ENCODE measurements at regions not wholly inside any gene's neighbourhood (a gene's known extent, or its start where the extent isn't known, plus 50 kb on each side); places are given as distances from the start of the nearest gene placed in this dataset.
A peak's percentile ranks its signal among the peaks of the same experiment; 100 is the strongest.

DNA sequence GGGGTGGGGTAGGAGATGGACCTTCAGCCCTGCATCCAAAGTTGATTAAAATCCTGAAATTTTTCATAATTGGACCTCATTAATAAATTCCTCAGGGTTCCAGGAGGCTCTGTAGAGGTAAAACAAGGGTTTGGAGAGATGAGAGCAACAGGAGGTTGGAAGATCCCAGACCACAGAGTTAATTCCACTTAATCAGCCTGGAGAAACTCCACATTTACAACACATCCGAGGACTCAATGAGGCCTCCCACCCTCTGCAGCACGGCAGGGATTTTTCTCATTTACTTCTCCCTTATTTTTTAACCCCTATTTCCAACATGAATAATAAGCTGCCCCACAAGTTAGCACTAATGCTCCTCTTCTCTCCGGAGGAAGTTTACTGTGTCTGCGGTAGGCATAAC is 165.0 kb upstream of the MAP3K1 start:
- H4K20me1 ChIP-seq (ENCODE audit: control insufficient read depth, extremely low read depth, insufficient read depth, low read length): no peaks in the 10 kb centered on the region
- H3K9me1 ChIP-seq (ENCODE audit: control insufficient read depth, extremely low read depth, insufficient read depth, low read length): no peaks in the 10 kb centered on the region
- no peak overlapping the region for H2AFZ ChIP-seq (ENCODE audit: control insufficient read depth, low read length)
- H3K27ac ChIP-seq (ENCODE audit: control insufficient read depth, insufficient read depth, low read length): no peak overlapping the region
- peaks cover 6% of the 10 kb centered on the region for H3K4me1 ChIP-seq (ENCODE audit: control insufficient read depth, extremely low read depth, insufficient read depth, low read length)
- FAIRE-seq (no peak), DNase-seq (ENCODE audit: low read depth, low spot score) (no peak)
- no peak overlapping the region for H3K4me3 ChIP-seq (ENCODE audit: control insufficient read depth in 2 of 3, extremely low read depth in 1 of 3, insufficient read depth in 2 of 3, low read depth in 1 of 3, low read length in 3 of 3)
- TF ChIP-seq CTCF (optimal IDR thresholded peaks at IDR 0.05 in 1 of 3, IDR thresholded peaks at IDR 0.05 in 1 of 3, conservative IDR thresholded peaks at IDR 0.05 in 1 of 3; ENCODE audit: extremely low read depth in 1 of 3, insufficient read depth in 2 of 3, low read length in 3 of 3) (no peak), EZH2 (IDR thresholded peaks at IDR 0.05; ENCODE audit: low read length) (no peak)
- H3K36me3 ChIP-seq (ENCODE audit: control insufficient read depth in 2 of 2, extremely low read depth in 1 of 2, insufficient read depth in 2 of 2, low read length in 2 of 2): no peaks in the 10 kb centered on the region
- dilution Hi-C loops (cut with MboI; ENCODE audit: extremely low pct_ligation_motif_present, low sequenced_read_pairs): no loop called here
- H3K9ac ChIP-seq (ENCODE audit: control insufficient read depth, extremely low read depth, insufficient read depth, low read length): no peak overlapping the region
- H3K27me3 ChIP-seq (ENCODE audit: control insufficient read depth, extremely low read depth, insufficient read depth, low read length): no peaks in the 10 kb centered on the region
- H3K79me2 ChIP-seq (ENCODE audit: control insufficient read depth, insufficient read depth, low read length): no peaks in the 10 kb centered on the region
- H3K4me2 ChIP-seq (ENCODE audit: control insufficient read depth, extremely low read depth, insufficient read depth, low read depth, low read length): no peak overlapping the region
- no peaks in the 10 kb centered on the region for H3K9me3 ChIP-seq (ENCODE audit: control insufficient read depth, low read depth, low read length)

- no peak for DNase-seq (ENCODE audit: low read depth, low spot score)
- peaks cover 6% of the 10 kb centered on the region for H3K4me1 ChIP-seq (ENCODE audit: control insufficient read depth, extremely low read depth, insufficient read depth, low read length)
- peak overlapping the region; percentile 13 for H3K4me2 ChIP-seq (ENCODE audit: control insufficient read depth, extremely low read depth, insufficient read depth, low read depth, low read length)
- peak in 1 of 3 experiments; percentile 10 for TF ChIP-seq CTCF (optimal IDR thresholded peaks at IDR 0.05 in 1 of 3, IDR thresholded peaks at IDR 0.05 in 1 of 3, conservative IDR thresholded peaks at IDR 0.05 in 1 of 3; ENCODE audit: extremely low read depth in 1 of 3, insufficient read depth in 2 of 3, low read length in 3 of 3)
- TF ChIP-seq EZH2 (IDR thresholded peaks at IDR 0.05; ENCODE audit: low read length): no peak
- no peaks in the 10 kb centered on the region for H3K9me1 ChIP-seq (ENCODE audit: control insufficient read depth, extremely low read depth, insufficient read depth, low read length)
- H3K27ac ChIP-seq (ENCODE audit: control insufficient read depth, insufficient read depth, low read length): no peak overlapping the region
- H3K4me3 ChIP-seq (ENCODE audit: control insufficient read depth in 2 of 3, extremely low read depth in 1 of 3, insufficient read depth in 2 of 3, low read depth in 1 of 3, low read length in 3 of 3): no peak overlapping the region
- no peaks in the 10 kb centered on the region for H3K27me3 ChIP-seq (ENCODE audit: control insufficient read depth, extremely low read depth, insufficient read depth, low read length)
- dilution Hi-C loops (cut with MboI; ENCODE audit: extremely low pct_ligation_motif_present, low sequenced_read_pairs): no loop called here
- peak; percentile 59 for FAIRE-seq
- no peaks in the 10 kb centered on the region for H3K36me3 ChIP-seq (ENCODE audit: control insufficient read depth in 2 of 2, extremely low read depth in 1 of 2, insufficient read depth in 2 of 2, low read length in 2 of 2)
- H3K9me3 ChIP-seq (ENCODE audit: control insufficient read depth, low read depth, low read length): no peaks in the 10 kb centered on the region
- H3K79me2 ChIP-seq (ENCODE audit: control insufficient read depth, insufficient read depth, low read length): no peaks in the 10 kb centered on the region
- peak overlapping the region; percentile 39 for H2AFZ ChIP-seq (ENCODE audit: control insufficient read depth, low read length)
- no peaks in the 10 kb centered on the region for H4K20me1 ChIP-seq (ENCODE audit: control insufficient read depth, extremely low read depth, insufficient read depth, low read length)
- H3K9ac ChIP-seq (ENCODE audit: control insufficient read depth, extremely low read depth, insufficient read depth, low read length): no peak overlapping the region
These were observed 165.8 kb upstream of the MAP3K1 start for GRCh38 chr5:56649569-56649968.
